GM12864 (cell line): ENCODE measurements at regions not wholly inside any gene's neighbourhood (a gene's known extent, or its start where the extent isn't known, plus 50 kb on each side); places are given as distances from the start of the nearest gene placed in this dataset.

Experiments used
- DNase-seq: peaks from one replicate; pipeline ENCODE4 v3.0.0-alpha.2; 2011; ENCODE audit warnings: low read depth
- H3K4me3 ChIP-seq: 2 replicates; pipeline ENCODE4 v1.5.1; 2011; ENCODE audit warnings: mild to moderate bottlenecking, low read depth, low read length, control low read depth
- TF ChIP-seq, protein P1 (sequence below): IDR thresholded peaks from 2 replicates; pipeline ENCODE4 v1.5.1; 2011; ENCODE audit warnings: low read depth, mild to moderate bottlenecking, moderate library complexity, low read length, control low read depth, inconsistent platforms; ENCODE audit errors: missing control alignments

DNA sequence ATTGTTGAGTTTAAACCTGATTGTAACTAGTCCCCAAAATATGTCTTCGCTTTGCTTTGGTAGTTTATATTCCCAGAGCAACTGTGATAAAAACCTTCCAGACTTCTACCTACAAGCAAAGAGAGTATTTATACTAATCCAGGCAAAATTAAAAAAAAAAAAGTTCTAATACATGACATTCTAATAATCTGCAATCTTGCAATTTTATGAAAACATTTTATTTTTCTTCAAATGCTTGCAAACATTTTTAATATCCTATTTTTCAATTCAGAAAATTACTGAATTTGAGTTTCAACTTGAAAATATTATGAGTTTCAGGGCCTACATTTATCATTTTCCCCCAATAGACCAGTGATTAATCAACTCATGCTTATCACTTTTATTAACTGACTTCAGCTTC is 830.2 kb upstream of the KLHL1 start:
- TF ChIP-seq, protein P1, sequence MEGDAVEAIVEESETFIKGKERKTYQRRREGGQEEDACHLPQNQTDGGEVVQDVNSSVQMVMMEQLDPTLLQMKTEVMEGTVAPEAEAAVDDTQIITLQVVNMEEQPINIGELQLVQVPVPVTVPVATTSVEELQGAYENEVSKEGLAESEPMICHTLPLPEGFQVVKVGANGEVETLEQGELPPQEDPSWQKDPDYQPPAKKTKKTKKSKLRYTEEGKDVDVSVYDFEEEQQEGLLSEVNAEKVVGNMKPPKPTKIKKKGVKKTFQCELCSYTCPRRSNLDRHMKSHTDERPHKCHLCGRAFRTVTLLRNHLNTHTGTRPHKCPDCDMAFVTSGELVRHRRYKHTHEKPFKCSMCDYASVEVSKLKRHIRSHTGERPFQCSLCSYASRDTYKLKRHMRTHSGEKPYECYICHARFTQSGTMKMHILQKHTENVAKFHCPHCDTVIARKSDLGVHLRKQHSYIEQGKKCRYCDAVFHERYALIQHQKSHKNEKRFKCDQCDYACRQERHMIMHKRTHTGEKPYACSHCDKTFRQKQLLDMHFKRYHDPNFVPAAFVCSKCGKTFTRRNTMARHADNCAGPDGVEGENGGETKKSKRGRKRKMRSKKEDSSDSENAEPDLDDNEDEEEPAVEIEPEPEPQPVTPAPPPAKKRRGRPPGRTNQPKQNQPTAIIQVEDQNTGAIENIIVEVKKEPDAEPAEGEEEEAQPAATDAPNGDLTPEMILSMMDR = no peak
- no peak overlapping the region for H3K4me3 ChIP-seq
- no peak for DNase-seq

DNA sequence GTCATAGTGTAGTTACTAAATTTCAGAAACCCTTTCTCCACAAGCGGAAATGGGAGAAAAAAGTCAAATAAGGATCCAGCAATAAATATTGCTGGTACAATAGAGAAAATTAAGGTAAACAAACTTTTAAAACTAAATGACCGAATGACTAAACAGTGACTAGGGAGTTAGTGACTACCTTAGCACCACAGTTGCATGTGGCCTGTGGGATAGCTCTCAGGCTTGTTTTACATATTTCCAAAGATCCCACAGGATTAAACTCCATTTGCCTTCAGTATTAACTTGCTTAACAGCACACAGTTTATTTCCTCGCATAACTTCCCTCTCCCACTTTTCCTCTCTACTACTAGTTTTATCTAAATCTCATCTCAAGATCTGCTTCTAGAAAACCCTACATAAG is 824.3 kb upstream of the KLHL1 start:
- no peak overlapping the region for H3K4me3 ChIP-seq
- TF ChIP-seq, protein P1 = no peak
- no peak for DNase-seq

- no peak overlapping the region for H3K4me3 ChIP-seq
- no peak for DNase-seq
- TF ChIP-seq, protein P1 = no peak
These were observed 815.9 kb upstream of the KLHL1 start for GRCh38 chr13:70923863-70924752.

DNA sequence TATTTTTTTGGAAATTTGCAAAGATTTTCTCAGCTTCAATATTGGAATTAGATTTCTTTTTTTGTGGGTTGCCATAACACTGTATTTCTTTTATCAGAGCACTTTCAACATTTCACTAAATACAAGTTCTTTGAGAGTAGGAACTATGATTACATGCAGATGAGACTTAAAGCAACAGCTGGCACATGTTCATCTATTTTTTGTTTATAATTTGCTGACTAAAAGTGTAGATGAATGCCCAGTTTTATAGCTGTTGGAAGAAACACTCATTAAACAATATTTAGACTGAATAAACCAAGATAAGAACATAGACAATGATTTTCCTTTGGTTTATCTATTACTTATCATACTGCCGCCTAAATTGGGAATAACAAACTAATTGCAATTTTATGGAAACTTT is 803.0 kb upstream of the KLHL1 start:
- no peak overlapping the region for H3K4me3 ChIP-seq
- TF ChIP-seq, protein P1 = no peak
- no peak for DNase-seq

- no peak for DNase-seq
- H3K4me3 ChIP-seq = no peak overlapping the region
- TF ChIP-seq, protein P1 = no peak
These were observed 800.5 kb upstream of the KLHL1 start for GRCh38 chr13:70908795-70909194.

DNA sequence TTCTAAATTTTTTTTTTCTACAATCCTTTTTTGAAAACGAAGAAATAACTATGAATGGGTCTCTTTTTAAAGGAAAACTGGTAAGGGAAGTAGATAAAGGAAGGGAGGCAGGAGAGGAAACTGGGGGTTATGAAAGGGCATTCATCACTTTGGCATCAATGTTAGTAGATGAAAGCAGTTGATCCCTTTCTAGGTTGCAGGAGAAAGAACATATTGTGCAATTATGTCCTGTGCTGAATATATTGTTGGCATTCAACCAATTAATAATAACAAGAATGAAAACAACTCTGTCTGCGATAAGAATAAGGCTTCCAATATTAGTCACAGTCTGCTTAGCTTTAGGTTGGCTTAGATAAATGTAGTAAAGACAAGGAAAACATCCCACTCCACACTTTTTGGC is 796.8 kb upstream of the KLHL1 start:
- no peak overlapping the region for H3K4me3 ChIP-seq
- no peak for DNase-seq
- TF ChIP-seq, protein P1 = no peak

DNA sequence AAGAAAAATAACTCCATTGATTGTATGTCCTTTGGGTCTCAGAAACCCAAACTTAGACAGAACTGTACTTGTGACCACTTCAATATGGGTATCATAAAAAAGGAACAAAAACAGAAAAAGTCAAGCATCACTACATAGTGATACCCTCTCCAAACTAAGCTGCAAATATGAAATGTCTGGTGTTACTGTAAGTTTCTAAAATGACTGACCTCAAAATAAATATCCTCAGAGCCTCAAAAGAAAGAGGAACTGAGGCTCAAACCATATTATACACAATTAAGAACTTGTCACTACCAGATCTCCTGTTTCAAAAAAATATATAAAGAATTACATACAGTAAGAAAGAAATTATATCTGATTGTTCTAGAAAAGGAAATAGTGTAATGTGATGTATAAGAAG is 787.9 kb upstream of the KLHL1 start:
- no peak for DNase-seq
- H3K4me3 ChIP-seq = no peak overlapping the region
- TF ChIP-seq, protein P1 = no peak
